GM23338 (cell line): ENCODE measurements at regions not wholly inside any gene's neighbourhood (a gene's known extent, or its start where the extent isn't known, plus 50 kb on each side); places are given as distances from the start of the nearest gene placed in this dataset.

Source experiments
- ATAC-seq: fragments of 200-7000 bp; cut with Tn5 transposase; 3 replicates; pipeline ENCODE4 v1.9.1; 2020
- DNase-seq: peaks from one replicate; pipeline ENCODE4 v3.0.0-alpha.2; 2015; ENCODE audit warnings: low spot score
- H2AFZ ChIP-seq: fragments of 200-600 bp; sonication (generic); 2 replicates; pipeline ENCODE4 v1.8.0; 2016; ENCODE audit warnings: antibody characterized with exemption, mild to moderate bottlenecking, moderate library complexity
- H3F3A ChIP-seq: fragments of 200-600 bp; sonication (generic); replicated peaks from 2 replicates; pipeline ENCODE4 v1.8.0; 2017; ENCODE audit warnings: antibody characterized with exemption, mixed run types, low read depth
- H3K27ac ChIP-seq: fragments of 200-600 bp; sonication (generic); 2 replicates; pipeline ENCODE4 v1.6.1; 2016; ENCODE audit warnings: low read depth
- H3K27me3 ChIP-seq: fragments of 200-600 bp; sonication (generic); 2 replicates; pipeline ENCODE4 v1.8.0; 2016; ENCODE audit warnings: mild to moderate bottlenecking, mixed run types, moderate library complexity; ENCODE audit not compliant: insufficient read depth
- H3K36me3 ChIP-seq: fragments of 200-600 bp; sonication (generic); 2 replicates; pipeline ENCODE4 v1.8.0; 2016; ENCODE audit warnings: mild to moderate bottlenecking; ENCODE audit not compliant: insufficient read depth
- H3K4me1 ChIP-seq: fragments of 200-600 bp; sonication (generic); 2 replicates; pipeline ENCODE4 v1.8.0; 2016; ENCODE audit warnings: mild to moderate bottlenecking, moderate library complexity; ENCODE audit not compliant: insufficient read depth
- H3K4me2 ChIP-seq: fragments of 200-600 bp; sonication (generic); 2 replicates; pipeline ENCODE4 v1.7.1; 2017; ENCODE audit warnings: mixed run types
- H3K4me3 ChIP-seq: fragments of 200-600 bp; sonication (generic); 2 replicates; pipeline ENCODE4 v1.6.1; 2016; ENCODE audit warnings: mixed run types
- H3K79me2 ChIP-seq: fragments of 200-600 bp; sonication (generic); replicated peaks from 2 replicates; pipeline ENCODE4 v1.8.0; 2017; ENCODE audit warnings: mild to moderate bottlenecking; ENCODE audit not compliant: insufficient read depth
- H3K9me2 ChIP-seq: fragments of 200-600 bp; sonication (generic); 2 replicates; pipeline ENCODE4 v1.8.0; 2017; ENCODE audit not compliant: insufficient read depth
- H4K20me1 ChIP-seq: fragments of 200-600 bp; sonication (generic); replicated peaks from 2 replicates; pipeline ENCODE4 v1.8.0; 2017; ENCODE audit warnings: mild to moderate bottlenecking; ENCODE audit not compliant: insufficient read depth
- H3K27ac Mint-ChIP-seq: 2 replicates; pipeline ENCODE4 v1.8.0; 2020; ENCODE audit warnings: inconsistent platforms, mild to moderate bottlenecking, moderate library complexity, mixed read lengths
- H3K27me3 Mint-ChIP-seq: 3 replicates; pipeline ENCODE4 v1.8.0; 2022; ENCODE audit warnings: low read depth, mild to moderate bottlenecking, moderate library complexity, mixed read lengths, inconsistent platforms; ENCODE audit not compliant: insufficient read depth, poor library complexity
- H3K36me3 Mint-ChIP-seq: 3 replicates; pipeline ENCODE4 v1.8.0; 2021; ENCODE audit warnings: low read depth, mild to moderate bottlenecking, inconsistent platforms, moderate library complexity, mixed read lengths
- H3K4me1 Mint-ChIP-seq: 3 replicates; pipeline ENCODE4 v1.8.0; 2020; ENCODE audit warnings: mild to moderate bottlenecking, inconsistent platforms, mixed read lengths
- H3K4me3 Mint-ChIP-seq: 3 replicates; pipeline ENCODE4 v1.8.0; 2021; ENCODE audit warnings: moderate library complexity, mild to moderate bottlenecking, inconsistent platforms, mixed read lengths
- H3K9me3 Mint-ChIP-seq: 3 replicates; pipeline ENCODE4 v1.8.0; 2020; ENCODE audit warnings: moderate library complexity, mild to moderate bottlenecking, inconsistent platforms, mixed read lengths
- EZH2 ChIP-seq: fragments of 200-600 bp; sonication (generic); IDR thresholded peaks from one replicate; pipeline ENCODE4 v1.8.0; 2017; ENCODE audit warnings: antibody characterized with exemption, mild to moderate bottlenecking, low read depth; ENCODE audit not compliant: unreplicated experiment
- EZH2phosphoT487 ChIP-seq: fragments of 200-600 bp; sonication (generic); IDR thresholded peaks from one replicate; pipeline ENCODE4 v1.8.1; 2018; ENCODE audit warnings: antibody characterized with exemption; ENCODE audit not compliant: unreplicated experiment
- STAT1 ChIP-seq: IDR thresholded peaks from one replicate; pipeline ENCODE4 v1.6.1; 2016; ENCODE audit warnings: antibody characterized with exemption; ENCODE audit not compliant: unreplicated experiment
- ZNF114 ChIP-seq: fragments of 250-450 bp; sonication (Bioruptor Pico); IDR thresholded peaks from 2 replicates; pipeline ENCODE4 v1.5.0; 2020; ENCODE audit warnings: mild to moderate bottlenecking, moderate library complexity
- TF ChIP-seq, protein P1 (sequence below): IDR thresholded peaks from one replicate; pipeline ENCODE4 v1.6.1; 2018; ENCODE audit warnings: antibody characterized with exemption; ENCODE audit not compliant: unreplicated experiment
- TF ChIP-seq, protein P2 (sequence below), 2 experiments: fragments of 200-600 bp in 1 of 2; sonication (generic) in 1 of 2; conservative IDR thresholded peaks; 2 replicates each; pipeline versions ENCODE4 v1.5.1 to v1.6.1; 2016 to 2017; ENCODE audit warnings: antibody characterized with exemption in 2 of 2, low read depth in 2 of 2, mild to moderate bottlenecking in 2 of 2, moderate library complexity in 1 of 2

DNA sequence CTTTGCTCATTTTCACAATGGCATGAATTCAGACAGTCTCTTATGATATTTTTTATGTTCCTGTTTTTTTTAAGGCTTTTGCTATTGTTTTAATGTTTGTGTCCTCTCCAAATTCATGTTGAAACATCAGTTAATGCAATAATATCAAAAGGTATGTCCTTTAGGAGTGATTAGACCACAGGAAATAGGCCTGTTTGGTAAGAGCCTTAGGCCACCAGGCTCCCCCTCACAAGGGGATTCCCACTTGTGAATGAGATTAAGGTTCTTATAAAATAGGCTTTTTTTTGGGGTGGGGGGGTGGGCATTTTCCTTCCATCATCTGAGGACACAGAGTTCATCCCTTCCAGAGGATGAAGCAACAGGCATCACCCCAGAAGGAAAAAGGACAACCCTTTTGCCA lies 2074.2 kb upstream of the C9orf72 start:
- Mint-ChIP-seq H3K36me3 (no peaks in the 10 kb centered on the region), H3K27me3 (no peaks in the 10 kb centered on the region), H3K4me1 (no peaks in the 10 kb centered on the region; the same call in 2 of the 3 replicates), H3K9me3 (no peaks in the 10 kb centered on the region), H3K27ac (no peak overlapping the region), H3K4me3 (no peak overlapping the region)
- Histone ChIP-seq H3K4me3 (no peak overlapping the region), H3K4me1 (no peaks in the 10 kb centered on the region), H3K27me3 (no peaks in the 10 kb centered on the region), H3K4me2 (no peak overlapping the region), H3K9me2 (no peaks in the 10 kb centered on the region), H3K79me2 (no peaks in the 10 kb centered on the region), H3K27ac (no peak overlapping the region), H3K36me3 (no peaks in the 10 kb centered on the region), H3F3A (no peaks in the 10 kb centered on the region), H4K20me1 (no peaks in the 10 kb centered on the region), H2AFZ (no peak overlapping the region)
- ATAC-seq (no peak), DNase-seq (no peak)
- TF ChIP-seq, protein P1, sequence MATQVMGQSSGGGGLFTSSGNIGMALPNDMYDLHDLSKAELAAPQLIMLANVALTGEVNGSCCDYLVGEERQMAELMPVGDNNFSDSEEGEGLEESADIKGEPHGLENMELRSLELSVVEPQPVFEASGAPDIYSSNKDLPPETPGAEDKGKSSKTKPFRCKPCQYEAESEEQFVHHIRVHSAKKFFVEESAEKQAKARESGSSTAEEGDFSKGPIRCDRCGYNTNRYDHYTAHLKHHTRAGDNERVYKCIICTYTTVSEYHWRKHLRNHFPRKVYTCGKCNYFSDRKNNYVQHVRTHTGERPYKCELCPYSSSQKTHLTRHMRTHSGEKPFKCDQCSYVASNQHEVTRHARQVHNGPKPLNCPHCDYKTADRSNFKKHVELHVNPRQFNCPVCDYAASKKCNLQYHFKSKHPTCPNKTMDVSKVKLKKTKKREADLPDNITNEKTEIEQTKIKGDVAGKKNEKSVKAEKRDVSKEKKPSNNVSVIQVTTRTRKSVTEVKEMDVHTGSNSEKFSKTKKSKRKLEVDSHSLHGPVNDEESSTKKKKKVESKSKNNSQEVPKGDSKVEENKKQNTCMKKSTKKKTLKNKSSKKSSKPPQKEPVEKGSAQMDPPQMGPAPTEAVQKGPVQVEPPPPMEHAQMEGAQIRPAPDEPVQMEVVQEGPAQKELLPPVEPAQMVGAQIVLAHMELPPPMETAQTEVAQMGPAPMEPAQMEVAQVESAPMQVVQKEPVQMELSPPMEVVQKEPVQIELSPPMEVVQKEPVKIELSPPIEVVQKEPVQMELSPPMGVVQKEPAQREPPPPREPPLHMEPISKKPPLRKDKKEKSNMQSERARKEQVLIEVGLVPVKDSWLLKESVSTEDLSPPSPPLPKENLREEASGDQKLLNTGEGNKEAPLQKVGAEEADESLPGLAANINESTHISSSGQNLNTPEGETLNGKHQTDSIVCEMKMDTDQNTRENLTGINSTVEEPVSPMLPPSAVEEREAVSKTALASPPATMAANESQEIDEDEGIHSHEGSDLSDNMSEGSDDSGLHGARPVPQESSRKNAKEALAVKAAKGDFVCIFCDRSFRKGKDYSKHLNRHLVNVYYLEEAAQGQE: no peak
- no peak for TF ChIP-seq EZH2

GRCh38 chr9:29648132-29648531 lies 2074.9 kb upstream of the C9orf72 start:
- H4K20me1 ChIP-seq: no peaks in the 10 kb centered on the region
- Mint-ChIP-seq H3K4me1 (no peaks in the 10 kb centered on the region; the same call in 2 of the 3 replicates), H3K27ac (no peak overlapping the region), H3K9me3 (no peaks in the 10 kb centered on the region), H3K4me3 (no peak overlapping the region), H3K27me3 (no peaks in the 10 kb centered on the region), H3K36me3 (no peaks in the 10 kb centered on the region)
- no peaks in the 10 kb centered on the region for H3K27me3 ChIP-seq
- no peak overlapping the region for H3K27ac ChIP-seq
- no peak for TF ChIP-seq ZNF114
- TF ChIP-seq EZH2phosphoT487: no peak
- TF ChIP-seq, protein P2, sequence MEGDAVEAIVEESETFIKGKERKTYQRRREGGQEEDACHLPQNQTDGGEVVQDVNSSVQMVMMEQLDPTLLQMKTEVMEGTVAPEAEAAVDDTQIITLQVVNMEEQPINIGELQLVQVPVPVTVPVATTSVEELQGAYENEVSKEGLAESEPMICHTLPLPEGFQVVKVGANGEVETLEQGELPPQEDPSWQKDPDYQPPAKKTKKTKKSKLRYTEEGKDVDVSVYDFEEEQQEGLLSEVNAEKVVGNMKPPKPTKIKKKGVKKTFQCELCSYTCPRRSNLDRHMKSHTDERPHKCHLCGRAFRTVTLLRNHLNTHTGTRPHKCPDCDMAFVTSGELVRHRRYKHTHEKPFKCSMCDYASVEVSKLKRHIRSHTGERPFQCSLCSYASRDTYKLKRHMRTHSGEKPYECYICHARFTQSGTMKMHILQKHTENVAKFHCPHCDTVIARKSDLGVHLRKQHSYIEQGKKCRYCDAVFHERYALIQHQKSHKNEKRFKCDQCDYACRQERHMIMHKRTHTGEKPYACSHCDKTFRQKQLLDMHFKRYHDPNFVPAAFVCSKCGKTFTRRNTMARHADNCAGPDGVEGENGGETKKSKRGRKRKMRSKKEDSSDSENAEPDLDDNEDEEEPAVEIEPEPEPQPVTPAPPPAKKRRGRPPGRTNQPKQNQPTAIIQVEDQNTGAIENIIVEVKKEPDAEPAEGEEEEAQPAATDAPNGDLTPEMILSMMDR (conservative IDR thresholded peaks at IDR 0.05; ENCODE audit: low read depth in 2 of 2): no peak
- TF ChIP-seq STAT1: no peak
- H3K4me3 ChIP-seq: no peak overlapping the region
- no peak overlapping the region for H2AFZ ChIP-seq
- H3K4me1 ChIP-seq: no peaks in the 10 kb centered on the region
- no peak for DNase-seq
- no peaks in the 10 kb centered on the region for H3K9me2 ChIP-seq
- no peaks in the 10 kb centered on the region for H3K36me3 ChIP-seq
- H3K4me2 ChIP-seq: no peak overlapping the region
- ATAC-seq: no peak
- no peaks in the 10 kb centered on the region for H3K79me2 ChIP-seq
- H3F3A ChIP-seq: no peaks in the 10 kb centered on the region
